OCI-LY1 (cell line): ENCODE measurements at regions not wholly inside any gene's neighbourhood (a gene's known extent, or its start where the extent isn't known, plus 50 kb on each side); places are given as distances from the start of the nearest gene placed in this dataset.

Experiments
- H2AFZ ChIP-seq: fragments of 200-600 bp; sonication (generic), shearing (Covaris generic); 2 replicates; pipeline ENCODE4 v1.6.0; 2014; ENCODE audit warnings: antibody characterized with exemption, mild to moderate bottlenecking, low read length
- H3F3A ChIP-seq: fragments of 200-600 bp; sonication (generic), shearing (Covaris generic); 2 replicates; pipeline ENCODE4 v1.6.0; 2014; ENCODE audit warnings: mild to moderate bottlenecking, antibody characterized with exemption, low read length, moderate library complexity; ENCODE audit not compliant: insufficient read depth
- H3K27ac ChIP-seq: fragments of 200-600 bp; sonication (generic); 2 replicates; pipeline ENCODE4 v1.5.1; 2014; ENCODE audit warnings: low read length, mixed run types, mild to moderate bottlenecking, low read depth; ENCODE audit not compliant: poor library complexity, severe bottlenecking
- H3K27me3 ChIP-seq: fragments of 200-600 bp; sonication (generic); 2 replicates; pipeline ENCODE4 v1.6.0; 2014; ENCODE audit warnings: antibody characterized with exemption, mild to moderate bottlenecking, low read length, moderate library complexity; ENCODE audit not compliant: insufficient read depth
- H3K36me3 ChIP-seq: fragments of 200-600 bp; sonication (generic); 2 replicates; pipeline ENCODE4 v1.6.1; 2014; ENCODE audit warnings: mild to moderate bottlenecking, antibody characterized with exemption, low read length, moderate library complexity, mixed read lengths; ENCODE audit not compliant: insufficient read depth
- H3K4me1 ChIP-seq: fragments of 200-600 bp; sonication (generic); 2 replicates; pipeline ENCODE4 v1.5.1; 2014; ENCODE audit warnings: mild to moderate bottlenecking, low read length, moderate library complexity; ENCODE audit not compliant: insufficient read depth, severe bottlenecking
- H3K4me2 ChIP-seq: fragments of 200-600 bp; sonication (generic), shearing (Covaris generic); 2 replicates; pipeline ENCODE4 v1.6.1; 2014; ENCODE audit warnings: low read length
- H3K4me3 ChIP-seq: fragments of 200-600 bp; sonication (generic); 2 replicates; pipeline ENCODE4 v1.5.1; 2014; ENCODE audit warnings: low read length, low read depth, mild to moderate bottlenecking, mixed read lengths; ENCODE audit not compliant: poor library complexity, severe bottlenecking
- H3K79me2 ChIP-seq: fragments of 200-600 bp; shearing (Covaris generic); 2 replicates; pipeline ENCODE4 v1.6.1; 2016; ENCODE audit warnings: mixed run types, low read length, mixed read lengths; ENCODE audit not compliant: insufficient read depth
- H3K9ac ChIP-seq: fragments of 200-600 bp; sonication (generic), shearing (Covaris generic); 2 replicates; pipeline ENCODE4 v1.6.1; 2014; ENCODE audit warnings: mild to moderate bottlenecking, low read length, mixed read lengths
- H3K9me2 ChIP-seq: fragments of 200-600 bp; sonication (generic), shearing (Covaris generic); 2 replicates; pipeline ENCODE4 v1.6.1; 2014; ENCODE audit warnings: low read depth, mild to moderate bottlenecking, low read length, mixed read lengths
- H3K9me3 ChIP-seq: fragments of 200-600 bp; shearing (Covaris generic); 2 replicates; pipeline ENCODE4 v1.6.1; 2014; ENCODE audit warnings: low read length, mixed read lengths
- H4K20me1 ChIP-seq: fragments of 200-600 bp; sonication (generic), shearing (Covaris generic); 2 replicates; pipeline ENCODE4 v1.6.0; 2016; ENCODE audit warnings: mild to moderate bottlenecking, low read length; ENCODE audit not compliant: insufficient read depth
- CTCF ChIP-seq: fragments of 200-600 bp; sonication (generic), shearing (Covaris generic); IDR thresholded peaks from 2 replicates; pipeline ENCODE4 v1.5.1; 2017; ENCODE audit warnings: mild to moderate bottlenecking, antibody characterized with exemption, low read length, moderate library complexity, mixed read lengths
- EZH2 ChIP-seq: fragments of 200-600 bp; sonication (generic), shearing (Covaris generic); IDR thresholded peaks from 2 replicates; pipeline ENCODE4 v1.8.0; 2017; ENCODE audit warnings: borderline replicate concordance, mixed run types, mild to moderate bottlenecking, antibody characterized with exemption, low read length, moderate library complexity, mixed read lengths

GRCh38 chr1:57794078-57794477 is 370.2 kb upstream of the DAB1 start:
- Histone ChIP-seq H3K79me2 (no peaks in the 10 kb centered on the region), H3K9me2 (no peaks in the 10 kb centered on the region), H3K4me3 (no peak overlapping the region), H3K9me3 (no peaks in the 10 kb centered on the region), H3K4me1 (no peaks in the 10 kb centered on the region), H2AFZ (no peak overlapping the region), H3K27ac (no peak overlapping the region), H3K36me3 (no peaks in the 10 kb centered on the region), H3K27me3 (no peaks in the 10 kb centered on the region), H4K20me1 (no peaks in the 10 kb centered on the region), H3K9ac (no peak overlapping the region), H3F3A (no peaks in the 10 kb centered on the region), H3K4me2 (no peak overlapping the region)
- TF ChIP-seq CTCF = no peak
- TF ChIP-seq EZH2 = no peak

- H3K9me3 ChIP-seq = no peaks in the 10 kb centered on the region
- H3K79me2 ChIP-seq = no peaks in the 10 kb centered on the region
- H3K4me1 ChIP-seq = no peaks in the 10 kb centered on the region
- no peaks in the 10 kb centered on the region for H3F3A ChIP-seq
- H3K9ac ChIP-seq = no peak overlapping the region
- H3K27ac ChIP-seq = no peak overlapping the region
- H2AFZ ChIP-seq = no peak overlapping the region
- H3K4me2 ChIP-seq = no peak overlapping the region
- no peaks in the 10 kb centered on the region for H3K27me3 ChIP-seq
- no peaks in the 10 kb centered on the region for H3K9me2 ChIP-seq
- H4K20me1 ChIP-seq = no peaks in the 10 kb centered on the region
- H3K4me3 ChIP-seq = no peak overlapping the region
- TF ChIP-seq EZH2 (no peak), CTCF (no peak)
- no peaks in the 10 kb centered on the region for H3K36me3 ChIP-seq
Measured at GRCh38 chr1:57791497-57791896, 367.6 kb upstream of the DAB1 start.

GRCh38 chr1:57789936-57790335 is 366.1 kb upstream of the DAB1 start:
- no peak overlapping the region for H3K4me2 ChIP-seq
- H3K9me3 ChIP-seq = no peaks in the 10 kb centered on the region
- TF ChIP-seq CTCF = no peak
- TF ChIP-seq EZH2 = no peak
- no peaks in the 10 kb centered on the region for H4K20me1 ChIP-seq
- H3K9me2 ChIP-seq = no peaks in the 10 kb centered on the region
- H3K9ac ChIP-seq = no peak overlapping the region
- H3K4me1 ChIP-seq = no peaks in the 10 kb centered on the region
- H3K27me3 ChIP-seq = no peaks in the 10 kb centered on the region
- no peaks in the 10 kb centered on the region for H3K36me3 ChIP-seq
- H3F3A ChIP-seq = no peaks in the 10 kb centered on the region
- no peak overlapping the region for H2AFZ ChIP-seq
- no peaks in the 10 kb centered on the region for H3K79me2 ChIP-seq
- no peak overlapping the region for H3K27ac ChIP-seq
- no peak overlapping the region for H3K4me3 ChIP-seq
